ENCODE measurements at regions not wholly inside any gene's neighbourhood (a gene's known extent, or its start where the extent isn't known, plus 50 kb on each side); places are given as distances from the start of the nearest gene placed in this dataset.

- Histone ChIP-seq H3K79me2 (ENCODE audit: insufficient read depth, low read length) (no peaks in the 10 kb centered on the region), H3K27ac (ENCODE audit: extremely low read length, insufficient read depth, low read length) (no peak overlapping the region), H3K27me3 (ENCODE audit: control insufficient read depth in 1 of 2, insufficient read depth in 2 of 2, low read length in 2 of 2) (no peaks in the 10 kb centered on the region), H3K4me2 (ENCODE audit: low read depth, low read length) (peak overlapping the region; percentile 23; the same call in 1 of the 2 replicates), H3K36me3 (replicated peaks in 1 of 2; ENCODE audit: control insufficient read depth in 1 of 2, insufficient read depth in 2 of 2, low read length in 2 of 2) (no peaks in the 10 kb centered on the region), H3K4me3 (replicated peaks in 1 of 3; ENCODE audit: insufficient read depth in 1 of 3, low read depth in 2 of 3, low read length in 3 of 3) (no peak overlapping the region; a peak in 1 of 6 replicates), H3K9me3 (ENCODE audit: low read length) (no peaks in the 10 kb centered on the region), H2AFZ (ENCODE audit: low read length) (no peak overlapping the region), H3K9ac (ENCODE audit: insufficient read depth, low read depth, low read length) (no peak overlapping the region; the same call in 1 of the 2 replicates), H4K20me1 (ENCODE audit: insufficient read depth, low read length) (no peaks in the 10 kb centered on the region), H3K4me1 (ENCODE audit: insufficient read depth, low read length) (peaks cover 28% of the 10 kb centered on the region)
- ATAC-seq (peak; percentile 24; the same call in 1 of the 3 replicates), FAIRE-seq (no peak), DNase-seq (ENCODE audit: low spot score) (no peak)
- intact Hi-C loops (cut with micrococcal nuclease; ENCODE audit: unreplicated experiment): no loop called here
- WGBS (ENCODE audit: low lambda C conversion rate): 34% methylated on average over 10 of the region's 10 CpGs
- ChIA-PET CTCF (ENCODE audit: low intra/inter-chr PET ratio, low total read pairs) (no interaction called here), POLR2A (no interaction called here)
- no peak for TF ChIP-seq FOXK2 (IDR thresholded peaks at IDR 0.05)
- TF ChIP-seq RXRB (CRISPR knock-in tag; IDR thresholded peaks at IDR 0.05; ENCODE audit: borderline replicate concordance): peak; percentile 15; the same call in 1 of the 2 replicates
- TF ChIP-seq MAX (IDR thresholded peaks at IDR 0.05): peak; percentile 17; the same call in 1 of the 2 replicates
- in situ Hi-C loops (cut with HindIII; ENCODE audit: extremely low pct_ligation_motif_present, low pct_unique_long_range_greater_than_20kb): no loop called here
- BruUV-seq (replicated peaks): no TSS peak
Observed at GRCh38 chr3:177597311-177598096, 400.2 kb upstream of the TBL1XR1 start.

- no peak for TF ChIP-seq ZFP82 (CRISPR knock-in tag; IDR thresholded peaks at IDR 0.05; ENCODE audit: borderline replicate concordance)
- no peak for TF ChIP-seq ZNF780A (CRISPR knock-in tag; IDR thresholded peaks at IDR 0.05)
- no peak for TF ChIP-seq NFE2 (CRISPR knock-in tag; IDR thresholded peaks at IDR 0.05)
- no peak for TF ChIP-seq ARNTL (CRISPR knock-in tag; IDR thresholded peaks at IDR 0.05)
- 78% methylated on average over 4 of the region's 4 CpGs for WGBS (ENCODE audit: low lambda C conversion rate)
- Histone ChIP-seq H3K36me3 (replicated peaks in 1 of 2; ENCODE audit: control insufficient read depth in 1 of 2, insufficient read depth in 2 of 2, low read length in 2 of 2) (no peaks in the 10 kb centered on the region), H3K9ac (ENCODE audit: insufficient read depth, low read depth, low read length) (no peak overlapping the region), H2AFZ (ENCODE audit: low read length) (no peak overlapping the region), H3K9me3 (ENCODE audit: low read length) (no peaks in the 10 kb centered on the region), H3K4me1 (ENCODE audit: insufficient read depth, low read length) (peaks cover 34% of the 10 kb centered on the region), H3K27ac (ENCODE audit: extremely low read length, insufficient read depth, low read length) (no peak overlapping the region), H3K79me2 (ENCODE audit: insufficient read depth, low read length) (no peaks in the 10 kb centered on the region), H4K20me1 (ENCODE audit: insufficient read depth, low read length) (no peaks in the 10 kb centered on the region), H3K27me3 (ENCODE audit: control insufficient read depth in 1 of 2, insufficient read depth in 2 of 2, low read length in 2 of 2) (no peaks in the 10 kb centered on the region; a peak in 1 of 5 replicates), H3K4me2 (ENCODE audit: low read depth, low read length) (0 out of 2 replicates have a peak overlapping the region, but pooled peaks have one; percentile 23), H3K4me3 (replicated peaks in 1 of 3; ENCODE audit: insufficient read depth in 1 of 3, low read depth in 2 of 3, low read length in 3 of 3) (no peak overlapping the region)
- ChIA-PET POLR2A (no interaction called here), CTCF (ENCODE audit: low intra/inter-chr PET ratio, low total read pairs) (no interaction called here)
- DNase-seq (ENCODE audit: low spot score) (no peak), FAIRE-seq (no peak), ATAC-seq (no peak)
- in situ Hi-C loops (cut with HindIII; ENCODE audit: extremely low pct_ligation_motif_present, low pct_unique_long_range_greater_than_20kb) (no loop called here), intact Hi-C loops (cut with micrococcal nuclease; ENCODE audit: unreplicated experiment) (no loop called here)
- no TSS peak for BruUV-seq (replicated peaks)
Observed at GRCh38 chr3:177598097-177598833, 401.0 kb upstream of the TBL1XR1 start.
